ENCODE measurements at regions not wholly inside any gene's neighbourhood (a gene's known extent, or its start where the extent isn't known, plus 50 kb on each side); places are given as distances from the start of the nearest gene placed in this dataset.

GRCh38 chr6:76347539-76347938 is 275.1 kb upstream of the IMPG1 start:
- TF ChIP-seq, protein P1, sequence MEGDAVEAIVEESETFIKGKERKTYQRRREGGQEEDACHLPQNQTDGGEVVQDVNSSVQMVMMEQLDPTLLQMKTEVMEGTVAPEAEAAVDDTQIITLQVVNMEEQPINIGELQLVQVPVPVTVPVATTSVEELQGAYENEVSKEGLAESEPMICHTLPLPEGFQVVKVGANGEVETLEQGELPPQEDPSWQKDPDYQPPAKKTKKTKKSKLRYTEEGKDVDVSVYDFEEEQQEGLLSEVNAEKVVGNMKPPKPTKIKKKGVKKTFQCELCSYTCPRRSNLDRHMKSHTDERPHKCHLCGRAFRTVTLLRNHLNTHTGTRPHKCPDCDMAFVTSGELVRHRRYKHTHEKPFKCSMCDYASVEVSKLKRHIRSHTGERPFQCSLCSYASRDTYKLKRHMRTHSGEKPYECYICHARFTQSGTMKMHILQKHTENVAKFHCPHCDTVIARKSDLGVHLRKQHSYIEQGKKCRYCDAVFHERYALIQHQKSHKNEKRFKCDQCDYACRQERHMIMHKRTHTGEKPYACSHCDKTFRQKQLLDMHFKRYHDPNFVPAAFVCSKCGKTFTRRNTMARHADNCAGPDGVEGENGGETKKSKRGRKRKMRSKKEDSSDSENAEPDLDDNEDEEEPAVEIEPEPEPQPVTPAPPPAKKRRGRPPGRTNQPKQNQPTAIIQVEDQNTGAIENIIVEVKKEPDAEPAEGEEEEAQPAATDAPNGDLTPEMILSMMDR (conservative IDR thresholded peaks at IDR 0.05; ENCODE audit: low read depth, low read length) = no peak
- no peak for TF ChIP-seq EZH2 (IDR thresholded peaks at IDR 0.05; ENCODE audit: borderline replicate concordance, low read depth, low read length, poor library complexity, severe bottlenecking)

Data from A673 (cell line).